Activated naive CD4-positive, alpha-beta T cell treated with anti-CD3 and anti-CD28 coated beads, Interleukin-2, amount 50 U/mL, for 16 hours (primary cell): ENCODE measurements at regions not wholly inside any gene's neighbourhood (a gene's known extent, or its start where the extent isn't known, plus 50 kb on each side); places are given as distances from the start of the nearest gene placed in this dataset.
"Not testable (repeated sequence)": the region's sequence is repeated elsewhere in the genome, so short reads cannot be mapped to it uniquely, and the experiment has no call there.

Source experiments
- DNase-seq: peaks from one replicate; pipeline ENCODE4 v3.0.0-alpha.2; 2020

- no peak for DNase-seq
Measured at GRCh38 chr3:115254492-115255196, 107.6 kb upstream of the ZBTB20 start.

GRCh38 chr3:115255197-115255585, 108.1 kb upstream of the ZBTB20 start:
- no peak for DNase-seq

- DNase-seq = no peak
Measured at GRCh38 chr3:115270849-115271248, 123.8 kb upstream of the ZBTB20 start.

GRCh38 chr3:115272036-115272824, 125.1 kb upstream of the ZBTB20 start:
- DNase-seq = no peak

- DNase-seq = no peak
Measured at GRCh38 chr3:115275896-115276295, 128.8 kb upstream of the ZBTB20 start.

- DNase-seq = no peak
Measured at GRCh38 chr3:115279939-115280338, 132.9 kb upstream of the ZBTB20 start.

- no peak for DNase-seq
Measured at GRCh38 chr3:115280506-115280905, 133.4 kb upstream of the ZBTB20 start.

- DNase-seq = no peak
Measured at GRCh38 chr3:115281697-115282675, 134.9 kb upstream of the ZBTB20 start.

GRCh38 chr3:115284980-115285379, 137.9 kb upstream of the ZBTB20 start:
- DNase-seq = no peak

GRCh38 chr3:115286529-115287197, 139.6 kb upstream of the ZBTB20 start:
- no peak for DNase-seq

GRCh38 chr3:115287198-115287597, 140.1 kb upstream of the ZBTB20 start:
- DNase-seq = no peak

- DNase-seq = no peak
Measured at GRCh38 chr3:115292131-115292530, 145.0 kb upstream of the ZBTB20 start.

GRCh38 chr3:115292677-115293165, 145.6 kb upstream of the ZBTB20 start:
- no peak for DNase-seq

GRCh38 chr3:115293321-115293720, 146.2 kb upstream of the ZBTB20 start:
- DNase-seq = no peak

- no peak for DNase-seq
Measured at GRCh38 chr3:115301364-115301860, 154.3 kb upstream of the ZBTB20 start.

- not testable (repeated sequence) for DNase-seq
Measured at GRCh38 chr3:115317953-115318352, 170.9 kb upstream of the ZBTB20 start.

GRCh38 chr3:115321400-115321805, 174.3 kb upstream of the ZBTB20 start:
- DNase-seq = no peak

GRCh38 chr3:115322901-115323300, 175.8 kb upstream of the ZBTB20 start:
- DNase-seq = no peak

- no peak for DNase-seq
Measured at GRCh38 chr3:115323380-115323779, 176.3 kb upstream of the ZBTB20 start.

- DNase-seq = no peak
Measured at GRCh38 chr3:115324056-115324455, 177.0 kb upstream of the ZBTB20 start.

GRCh38 chr3:115325539-115325938, 178.5 kb upstream of the ZBTB20 start:
- DNase-seq = no peak

- DNase-seq = no peak
Measured at GRCh38 chr3:115330430-115330829, 183.3 kb upstream of the ZBTB20 start.
